ENCODE measurements at regions not wholly inside any gene's neighbourhood (a gene's known extent, or its start where the extent isn't known, plus 50 kb on each side); places are given as distances from the start of the nearest gene placed in this dataset.

- no peak for TF ChIP-seq EZH2 (IDR thresholded peaks at IDR 0.05; ENCODE audit: borderline replicate concordance, low read length)
- TF ChIP-seq, protein P1, sequence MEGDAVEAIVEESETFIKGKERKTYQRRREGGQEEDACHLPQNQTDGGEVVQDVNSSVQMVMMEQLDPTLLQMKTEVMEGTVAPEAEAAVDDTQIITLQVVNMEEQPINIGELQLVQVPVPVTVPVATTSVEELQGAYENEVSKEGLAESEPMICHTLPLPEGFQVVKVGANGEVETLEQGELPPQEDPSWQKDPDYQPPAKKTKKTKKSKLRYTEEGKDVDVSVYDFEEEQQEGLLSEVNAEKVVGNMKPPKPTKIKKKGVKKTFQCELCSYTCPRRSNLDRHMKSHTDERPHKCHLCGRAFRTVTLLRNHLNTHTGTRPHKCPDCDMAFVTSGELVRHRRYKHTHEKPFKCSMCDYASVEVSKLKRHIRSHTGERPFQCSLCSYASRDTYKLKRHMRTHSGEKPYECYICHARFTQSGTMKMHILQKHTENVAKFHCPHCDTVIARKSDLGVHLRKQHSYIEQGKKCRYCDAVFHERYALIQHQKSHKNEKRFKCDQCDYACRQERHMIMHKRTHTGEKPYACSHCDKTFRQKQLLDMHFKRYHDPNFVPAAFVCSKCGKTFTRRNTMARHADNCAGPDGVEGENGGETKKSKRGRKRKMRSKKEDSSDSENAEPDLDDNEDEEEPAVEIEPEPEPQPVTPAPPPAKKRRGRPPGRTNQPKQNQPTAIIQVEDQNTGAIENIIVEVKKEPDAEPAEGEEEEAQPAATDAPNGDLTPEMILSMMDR (IDR thresholded peaks at IDR 0.05; ENCODE audit: low read length): no peak
Observed at GRCh38 chr15:38638811-38639210, 74.2 kb upstream of the RASGRP1 start.
